Aorta (tissue), 5 donors: ENCODE measurements at regions not wholly inside any gene's neighbourhood (a gene's known extent, or its start where the extent isn't known, plus 50 kb on each side); places are given as distances from the start of the nearest gene placed in this dataset.
"Not testable (repeated sequence)": the region's sequence is repeated elsewhere in the genome, so short reads cannot be mapped to it uniquely, and the experiment has no call there.

Experiments used
- ATAC-seq: fragments of 200-7000 bp; cut with Tn5 transposase; one replicate; pipeline ENCODE4 v1.9.1; 2022; ENCODE audit warnings: moderate library complexity; ENCODE audit not compliant: low FRiP score
- DNase-seq, 2 donors: peaks; one replicate each; pipeline ENCODE4 v3.0.0-alpha.2; 2020
- H3K27ac ChIP-seq, 2 donors: one replicate each; pipeline ENCODE4 v1.5.1; 2013; ENCODE audit warnings: low read length in 2 of 2, mild to moderate bottlenecking in 2 of 2, moderate library complexity in 2 of 2, control low read depth in 1 of 2, inconsistent platforms in 1 of 2, low read depth in 1 of 2
- H3K27me3 ChIP-seq, 2 donors: one replicate each; pipeline ENCODE4 v1.6.1; 2013; ENCODE audit warnings: control low read depth in 1 of 2, low read length in 1 of 2, mild to moderate bottlenecking in 1 of 2, moderate library complexity in 1 of 2; ENCODE audit not compliant: insufficient read depth in 2 of 2, control insufficient read depth in 1 of 2
- H3K36me3 ChIP-seq, 2 donors: one replicate each; pipeline ENCODE4 v1.6.1; 2013; ENCODE audit warnings: control low read depth in 1 of 2, low read length in 1 of 2, mild to moderate bottlenecking in 1 of 2; ENCODE audit not compliant: insufficient read depth in 2 of 2, control insufficient read depth in 1 of 2
- H3K4me1 ChIP-seq, 2 donors: one replicate each; pipeline ENCODE4 v1.6.1; 2013; ENCODE audit warnings: low read length in 2 of 2, control low read depth in 1 of 2, mild to moderate bottlenecking in 1 of 2, moderate library complexity in 1 of 2; ENCODE audit not compliant: insufficient read depth in 2 of 2, control insufficient read depth in 1 of 2
- H3K4me3 ChIP-seq, 2 donors: one replicate each; pipeline ENCODE4 v1.5.1; 2013; ENCODE audit warnings: low read length in 2 of 2, control low read depth in 1 of 2, mild to moderate bottlenecking in 1 of 2
- H3K9me3 ChIP-seq: one replicate; pipeline ENCODE4 v1.6.1; 2013; ENCODE audit warnings: mild to moderate bottlenecking, low read length; ENCODE audit not compliant: control insufficient read depth
- WGBS, 2 donors: extraction: QIAGEN DNeasy Blood & Tissue Kit; methylation state at CpG; one replicate each; pipeline ENCODE4 v1.1.7; 2013; 5-methylcytosine and 5-hydroxymethylcytosine counted together
- intact Hi-C, 2 donors: fragments of 100-400 bp; cut with DNase I; formaldehyde crosslinking; loops; one replicate each; pipeline versions ENCODE4 v1.14.2 to v1.15.0; 2022
- donor health status: healthy with polysubstance abuse.
- donor health status: Bipolar disorder and iron deficiency.
- donor health status: DM: no; HTN: no; CAD: no.
- donor health status: DM: no; HTN: no; CAD: no.
- donor health status: DM: yes; HTN: yes; CAD: no.

DNA sequence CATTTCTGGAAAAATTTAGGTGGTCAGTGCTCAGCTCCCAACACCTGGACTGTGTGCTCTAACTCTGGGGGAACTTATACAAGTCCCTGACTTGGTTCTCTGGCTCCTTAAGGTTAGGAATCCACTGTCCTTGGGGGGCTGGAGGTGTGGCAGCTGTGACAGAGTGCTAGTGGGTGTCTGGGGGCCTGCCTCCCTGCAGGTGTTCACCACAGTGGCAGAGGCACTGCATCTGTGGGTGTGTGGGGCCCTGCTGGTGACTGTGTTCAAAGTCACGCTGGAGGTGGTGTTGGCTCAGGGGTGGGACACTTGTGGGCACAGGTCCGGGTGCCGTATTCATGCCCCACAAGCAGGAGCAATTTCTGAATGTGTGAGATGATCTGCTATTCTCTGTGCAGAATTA, 87.2 kb downstream of the OR4M2 start:
- intact Hi-C loops, H3K27me3 ChIP-seq, H3K4me3 ChIP-seq, DNase-seq, H3K4me1 ChIP-seq, ATAC-seq, H3K36me3 ChIP-seq, H3K9me3 ChIP-seq, H3K27ac ChIP-seq: not testable (repeated sequence)
- WGBS, 2 donors, result no CpG with 5 or more reads among the region's 3 CpGs

DNA sequence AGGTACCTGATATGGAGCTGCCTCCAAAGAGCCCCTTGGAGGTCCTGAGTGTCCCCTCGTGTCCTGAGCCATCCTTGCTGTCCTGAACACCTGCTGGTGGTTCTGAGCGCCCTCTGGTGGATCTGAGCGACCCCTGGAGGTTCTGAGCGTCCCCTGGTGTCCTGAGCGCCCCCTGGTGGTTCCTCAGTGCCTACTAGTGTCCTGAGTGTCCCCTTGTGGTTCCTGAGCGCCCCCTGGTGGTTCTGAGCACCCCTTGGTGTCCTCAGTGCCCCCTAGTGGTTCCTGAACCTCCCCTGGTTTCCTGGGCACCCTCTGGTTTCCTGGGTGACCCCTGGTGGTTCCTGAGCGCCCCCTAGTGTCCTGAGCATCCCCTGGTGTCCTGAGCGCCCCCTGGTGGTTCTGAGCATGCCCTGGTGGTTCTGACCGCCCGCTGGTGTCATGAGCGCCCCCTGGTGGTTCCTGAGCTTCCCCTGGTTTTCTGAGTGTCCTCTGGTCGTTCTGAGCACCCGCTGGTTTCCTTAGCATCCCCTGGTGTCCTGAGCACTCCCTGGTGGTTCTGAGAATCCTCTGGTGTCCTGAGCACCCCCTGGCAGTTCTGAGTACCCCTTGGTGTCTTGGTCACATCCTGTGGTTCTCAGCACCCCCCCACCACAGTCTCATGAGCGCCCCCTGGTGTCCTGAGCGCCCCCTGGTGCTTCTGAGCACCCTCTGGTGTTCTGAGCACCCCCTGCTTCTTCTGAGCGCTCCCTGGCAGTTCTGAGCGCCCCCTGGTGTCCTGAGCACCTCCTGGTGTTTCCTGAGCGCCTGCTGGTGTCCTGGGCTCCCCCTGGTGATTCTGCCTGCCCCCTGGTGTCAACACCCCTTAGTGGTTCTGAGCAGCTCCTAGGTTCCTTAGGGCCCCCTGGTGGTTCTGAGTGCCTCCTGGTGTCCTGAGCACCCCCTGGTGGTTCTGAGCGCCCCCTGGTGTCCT, 93.0 kb downstream of the OR4M2 start:
- H3K4me1 ChIP-seq, ATAC-seq, H3K9me3 ChIP-seq, H3K36me3 ChIP-seq, intact Hi-C loops, H3K27ac ChIP-seq, H3K4me3 ChIP-seq, H3K27me3 ChIP-seq, DNase-seq: not testable (repeated sequence)
- WGBS, 2 donors, result no CpG with 5 or more reads among the region's 19 CpGs

DNA sequence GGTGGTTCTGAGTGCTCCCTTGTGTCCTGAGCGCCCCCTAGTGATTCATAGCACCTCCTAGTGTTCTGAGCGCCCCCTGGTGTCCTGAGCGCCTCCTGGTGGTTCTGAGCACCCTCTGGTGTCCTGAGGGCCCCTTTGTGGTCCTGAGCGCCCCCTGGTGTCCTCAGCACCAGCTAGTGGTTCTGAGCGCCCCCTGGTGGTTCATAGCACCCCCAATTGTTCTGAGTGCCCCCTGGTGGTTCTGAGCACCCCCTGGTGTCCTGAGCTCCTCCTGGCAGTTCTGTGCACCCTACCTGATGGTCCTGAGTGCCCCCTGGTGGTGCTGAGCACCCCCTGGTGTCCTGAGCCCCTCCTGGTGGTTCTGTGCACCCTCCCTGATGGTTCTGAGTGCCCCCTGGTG, 93.8 kb downstream of the OR4M2 start:
- H3K4me1 ChIP-seq, H3K4me3 ChIP-seq, ATAC-seq, H3K9me3 ChIP-seq, intact Hi-C loops, DNase-seq, H3K36me3 ChIP-seq, H3K27me3 ChIP-seq, H3K27ac ChIP-seq: not testable (repeated sequence)
- WGBS, 2 donors, result no CpG with 5 or more reads among the region's 5 CpGs

DNA sequence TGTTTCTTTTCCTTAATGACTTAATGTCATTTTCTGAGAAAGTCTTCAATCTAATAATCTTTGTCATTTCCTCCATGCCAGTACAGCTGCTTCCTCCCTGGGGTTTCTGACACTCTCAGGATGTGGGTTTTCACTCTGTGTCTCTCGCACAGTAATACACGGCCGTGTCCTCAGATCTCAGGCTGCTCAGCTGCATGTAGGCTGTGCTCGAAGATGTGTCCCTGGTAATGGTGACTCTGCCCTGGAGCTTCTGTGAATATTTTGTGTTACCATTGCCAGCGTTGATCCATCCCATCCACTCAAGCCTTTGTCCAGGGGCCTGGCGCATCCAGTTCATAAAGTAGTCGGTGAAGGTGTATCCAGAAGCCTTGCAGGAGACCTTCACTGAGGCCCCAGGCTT, 97.6 kb downstream of the OR4M2 start:
- H3K4me3 ChIP-seq, H3K4me1 ChIP-seq, H3K36me3 ChIP-seq, ATAC-seq, H3K9me3 ChIP-seq, H3K27me3 ChIP-seq, H3K27ac ChIP-seq, intact Hi-C loops, DNase-seq: not testable (repeated sequence)
- WGBS, 2 donors, result no CpG with 5 or more reads among the region's 7 CpGs

DNA sequence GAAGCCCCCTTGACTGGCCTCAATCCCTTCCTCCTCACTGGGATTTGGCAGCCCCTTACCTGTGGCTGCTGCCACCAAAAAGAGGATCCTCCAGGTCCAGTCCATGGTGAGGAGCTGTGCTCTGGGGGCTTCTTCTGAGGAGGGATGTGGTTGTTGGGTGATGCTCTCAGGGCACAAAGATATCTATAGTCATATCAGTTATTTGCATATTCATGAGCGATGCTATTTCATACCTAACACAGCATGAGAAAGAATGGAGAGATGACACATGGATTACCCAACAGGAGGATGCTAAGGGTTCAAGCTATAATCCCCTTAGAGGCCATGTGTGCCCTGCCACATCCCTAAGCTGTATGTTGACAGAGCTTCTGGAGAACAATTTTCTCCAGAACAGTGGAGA, 98.1 kb downstream of the OR4M2 start:
- H3K27ac ChIP-seq, intact Hi-C loops, H3K4me1 ChIP-seq, H3K36me3 ChIP-seq, ATAC-seq, H3K9me3 ChIP-seq, H3K27me3 ChIP-seq, DNase-seq, H3K4me3 ChIP-seq: not testable (repeated sequence)
- WGBS, 2 donors, result no CpG with 5 or more reads among the region's 1 CpG

DNA sequence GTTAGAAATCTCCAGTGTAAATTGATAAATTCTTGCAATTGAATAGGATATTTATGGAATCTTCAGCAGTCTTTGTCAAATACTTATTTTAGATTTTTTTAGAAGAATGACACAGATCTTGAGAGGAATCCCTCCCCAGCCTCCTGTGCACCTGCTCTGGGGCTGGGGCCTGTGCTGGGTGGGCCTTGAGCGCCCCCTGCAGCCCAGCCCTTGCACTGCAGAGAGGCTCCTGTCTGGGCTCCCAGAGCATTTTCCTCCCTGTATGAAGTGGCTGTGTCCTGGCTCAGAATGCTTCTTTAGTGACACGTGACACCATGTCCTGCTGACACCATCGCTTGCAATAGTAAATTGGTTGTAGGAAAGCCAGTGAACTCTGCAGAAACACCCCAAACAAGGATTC, 98.7 kb downstream of the OR4M2 start:
- WGBS, 2 donors, result no CpG with 5 or more reads among the region's 3 CpGs
- H3K9me3 ChIP-seq, H3K4me3 ChIP-seq, ATAC-seq, H3K27me3 ChIP-seq, H3K27ac ChIP-seq, intact Hi-C loops, DNase-seq, H3K36me3 ChIP-seq, H3K4me1 ChIP-seq: not testable (repeated sequence)

DNA sequence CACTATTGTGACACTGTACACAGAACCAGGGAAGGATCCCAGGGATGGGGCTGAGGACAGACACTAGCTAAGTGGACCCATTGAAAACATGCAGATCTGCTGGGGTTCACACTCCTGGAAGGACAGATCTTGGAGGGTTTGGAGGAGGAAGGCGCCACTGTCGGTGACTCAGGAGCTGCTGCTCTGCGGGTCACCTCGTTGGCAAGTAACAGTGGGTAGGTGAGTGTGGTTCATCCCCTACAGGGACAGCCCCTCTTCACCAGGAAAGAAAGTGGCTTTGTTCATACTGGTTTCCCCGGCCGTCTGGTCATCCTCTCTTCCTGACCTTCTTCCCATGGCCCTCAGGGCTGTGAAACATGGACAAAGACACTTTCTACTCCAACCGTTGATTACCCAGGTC, 100.3 kb downstream of the OR4M2 start:
- H3K27ac ChIP-seq, H3K27me3 ChIP-seq, ATAC-seq, DNase-seq, H3K4me3 ChIP-seq, H3K36me3 ChIP-seq, intact Hi-C loops, H3K9me3 ChIP-seq, H3K4me1 ChIP-seq: not testable (repeated sequence)
- WGBS, 2 donors, result no CpG with 5 or more reads among the region's 7 CpGs

DNA sequence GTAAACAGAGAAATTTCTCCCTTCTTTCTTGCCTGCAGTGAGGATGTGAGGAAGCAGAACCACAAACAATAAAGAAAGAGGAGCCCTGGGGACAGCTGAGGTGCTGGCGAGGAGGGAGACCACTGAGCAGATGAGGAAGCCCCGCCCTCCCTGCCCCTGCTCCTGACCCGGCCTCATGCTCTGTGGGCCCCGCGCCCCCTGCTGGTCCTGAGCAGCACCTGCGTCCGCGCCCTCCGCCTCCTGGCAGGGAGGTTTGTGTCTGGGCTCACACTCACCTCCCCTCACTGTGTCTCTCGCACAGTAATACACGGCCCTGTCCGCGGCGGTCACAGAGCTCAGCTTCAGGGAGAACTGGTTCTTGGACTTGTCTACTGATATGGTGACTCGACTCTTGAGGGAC, 104.4 kb downstream of the OR4M2 start:
- no CpG with 5 or more reads among the region's 15 CpGs for WGBS, 2 donors
- not testable (repeated sequence) for H3K4me3 ChIP-seq, H3K27me3 ChIP-seq

DNA sequence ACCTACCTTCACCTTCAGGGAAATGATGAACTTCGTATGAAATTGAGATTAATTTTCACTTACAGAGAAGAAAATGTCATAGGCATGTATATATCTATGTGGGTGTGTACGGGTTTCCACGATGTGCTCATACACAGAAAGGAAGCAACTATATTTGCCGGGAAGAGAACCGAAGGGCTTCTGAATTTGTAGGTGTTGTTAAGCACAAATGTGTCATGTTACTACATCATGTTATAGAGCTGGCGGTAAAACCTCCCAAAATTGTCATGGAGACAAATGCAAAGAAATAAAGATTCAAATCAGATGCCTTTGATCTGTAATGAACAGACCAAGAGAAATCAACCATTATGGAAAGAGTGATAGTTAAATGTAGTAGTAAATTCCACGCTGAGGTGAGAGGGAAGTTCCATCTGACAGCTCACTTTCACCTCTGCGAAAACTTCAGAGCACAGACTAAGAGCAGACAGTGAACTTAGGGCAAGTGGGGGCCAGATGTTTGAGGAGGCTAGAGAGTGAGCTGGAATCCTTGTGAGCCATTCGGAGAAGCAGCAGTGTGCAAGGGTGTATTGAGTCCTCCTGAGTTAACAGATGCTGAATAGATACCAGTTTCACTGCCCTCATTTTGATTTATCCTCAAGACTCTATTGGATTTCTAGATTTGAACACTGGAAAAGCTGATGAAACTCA, 106.7 kb downstream of the OR4M2 start:
- H3K27ac ChIP-seq, H3K27me3 ChIP-seq, ATAC-seq, intact Hi-C loops, DNase-seq, H3K9me3 ChIP-seq, H3K4me3 ChIP-seq, H3K4me1 ChIP-seq, H3K36me3 ChIP-seq: not testable (repeated sequence)
- WGBS, 2 donors, result no CpG with 5 or more reads among the region's 9 CpGs

More for the DNA sequence above, 104.4 kb downstream of the OR4M2 start:
- H3K36me3 ChIP-seq, ATAC-seq, intact Hi-C loops, H3K4me1 ChIP-seq, DNase-seq, H3K27ac ChIP-seq, H3K9me3 ChIP-seq: not testable (repeated sequence)
